Peyer's patch (tissue), 4 donors: ENCODE measurements at regions not wholly inside any gene's neighbourhood (a gene's known extent, or its start where the extent isn't known, plus 50 kb on each side); places are given as distances from the start of the nearest gene placed in this dataset.

Experiments used
- POLR2A ChIP-seq, 2 donors: fragments of 450-650 bp; IDR thresholded peaks; one replicate each; pipeline ENCODE4 v1.5.1; 2017; ENCODE audit warnings: antibody characterized with exemption in 2 of 2, mild to moderate bottlenecking in 2 of 2, moderate library complexity in 2 of 2
- TF ChIP-seq, protein P1 (sequence below), 6 experiments: fragments of 450-650 bp in 4 of 6; fragments of 200-600 bp in 2 of 6; sonication (generic) in 1 of 6; IDR thresholded peaks; one replicate each; pipeline ENCODE4 v1.5.1; 2017 to 2019; ENCODE audit warnings: antibody characterized with exemption in 6 of 6, mild to moderate bottlenecking in 3 of 6, moderate library complexity in 1 of 6

DNA sequence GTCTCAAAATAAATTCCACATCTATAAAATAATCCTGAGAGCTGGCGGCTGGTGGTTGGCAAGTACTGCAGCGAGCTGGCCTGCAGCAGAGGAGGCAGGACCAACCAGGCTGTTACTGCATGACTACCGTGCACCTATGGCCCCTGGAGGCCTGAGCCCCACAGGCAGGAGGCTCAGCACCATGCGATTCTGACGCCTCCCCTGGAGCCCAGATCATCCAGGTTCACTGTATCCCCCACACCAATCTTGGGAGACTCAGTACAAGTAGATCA, 159.5 kb upstream of the NCAM1 start:
- TF ChIP-seq, protein P1, sequence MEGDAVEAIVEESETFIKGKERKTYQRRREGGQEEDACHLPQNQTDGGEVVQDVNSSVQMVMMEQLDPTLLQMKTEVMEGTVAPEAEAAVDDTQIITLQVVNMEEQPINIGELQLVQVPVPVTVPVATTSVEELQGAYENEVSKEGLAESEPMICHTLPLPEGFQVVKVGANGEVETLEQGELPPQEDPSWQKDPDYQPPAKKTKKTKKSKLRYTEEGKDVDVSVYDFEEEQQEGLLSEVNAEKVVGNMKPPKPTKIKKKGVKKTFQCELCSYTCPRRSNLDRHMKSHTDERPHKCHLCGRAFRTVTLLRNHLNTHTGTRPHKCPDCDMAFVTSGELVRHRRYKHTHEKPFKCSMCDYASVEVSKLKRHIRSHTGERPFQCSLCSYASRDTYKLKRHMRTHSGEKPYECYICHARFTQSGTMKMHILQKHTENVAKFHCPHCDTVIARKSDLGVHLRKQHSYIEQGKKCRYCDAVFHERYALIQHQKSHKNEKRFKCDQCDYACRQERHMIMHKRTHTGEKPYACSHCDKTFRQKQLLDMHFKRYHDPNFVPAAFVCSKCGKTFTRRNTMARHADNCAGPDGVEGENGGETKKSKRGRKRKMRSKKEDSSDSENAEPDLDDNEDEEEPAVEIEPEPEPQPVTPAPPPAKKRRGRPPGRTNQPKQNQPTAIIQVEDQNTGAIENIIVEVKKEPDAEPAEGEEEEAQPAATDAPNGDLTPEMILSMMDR (IDR thresholded peaks at IDR 0.05), result no peak
- TF ChIP-seq POLR2A (IDR thresholded peaks at IDR 0.05), result no peak
